ENCODE measurements at regions not wholly inside any gene's neighbourhood (a gene's known extent, or its start where the extent isn't known, plus 50 kb on each side); places are given as distances from the start of the nearest gene placed in this dataset.

GRCh38 chr15:46795685-46796084 is 921.6 kb upstream of the SEMA6D start:
- no peak for DNase-seq

GRCh38 chr15:46808834-46809233 is 908.5 kb upstream of the SEMA6D start:
- DNase-seq = no peak

- no peak for DNase-seq
These were observed 902.1 kb upstream of the SEMA6D start for GRCh38 chr15:46815240-46815639.

GRCh38 chr15:46815765-46816164 is 901.5 kb upstream of the SEMA6D start:
- peak in 2 of 58 donors; percentile 0 for DNase-seq

- DNase-seq = no peak
These were observed 868.6 kb upstream of the SEMA6D start for GRCh38 chr15:46848704-46849103.

- DNase-seq = no peak
These were observed 863.7 kb upstream of the SEMA6D start for GRCh38 chr15:46853600-46853999.

- DNase-seq = no peak
These were observed 862.7 kb upstream of the SEMA6D start for GRCh38 chr15:46854564-46854963.

GRCh38 chr15:46855388-46855787 is 861.9 kb upstream of the SEMA6D start:
- no peak for DNase-seq

GRCh38 chr15:46856839-46857502 is 860.3 kb upstream of the SEMA6D start:
- DNase-seq = no peak

GRCh38 chr15:46858150-46858549 is 859.2 kb upstream of the SEMA6D start:
- DNase-seq = no peak

GRCh38 chr15:46861796-46862195 is 855.5 kb upstream of the SEMA6D start:
- DNase-seq = no peak

- no peak for DNase-seq
These were observed 852.1 kb upstream of the SEMA6D start for GRCh38 chr15:46865155-46865554.

- DNase-seq = no peak
These were observed 844.9 kb upstream of the SEMA6D start for GRCh38 chr15:46872286-46872980.

GRCh38 chr15:46872981-46873330 is 844.3 kb upstream of the SEMA6D start:
- DNase-seq = no peak

GRCh38 chr15:46879032-46879770 is 838.1 kb upstream of the SEMA6D start:
- DNase-seq = no peak

GRCh38 chr15:46880791-46881190 is 836.5 kb upstream of the SEMA6D start:
- DNase-seq = no peak

- no peak for DNase-seq
These were observed 824.6 kb upstream of the SEMA6D start for GRCh38 chr15:46892621-46893160.

- DNase-seq = no peak
These were observed 822.7 kb upstream of the SEMA6D start for GRCh38 chr15:46894644-46895043.

GRCh38 chr15:46897266-46897665 is 820.0 kb upstream of the SEMA6D start:
- DNase-seq = no peak

- no peak for DNase-seq
These were observed 816.3 kb upstream of the SEMA6D start for GRCh38 chr15:46901001-46901400.

- DNase-seq = no peak
These were observed 799.5 kb upstream of the SEMA6D start for GRCh38 chr15:46917721-46918252.

Measured in anterior cingulate cortex (tissue), 58 donors.